B cell (primary cell): ENCODE measurements at regions not wholly inside any gene's neighbourhood (a gene's known extent, or its start where the extent isn't known, plus 50 kb on each side); places are given as distances from the start of the nearest gene placed in this dataset.

Experiments used
- ATAC-seq: fragments of 200-7000 bp; cut with Tn5 transposase; one replicate; pipeline ENCODE4 v1.10.0; 2021; ENCODE audit warnings: low read depth, mild to moderate bottlenecking, moderate number of reproducible peaks, moderate library complexity
- CTCF ChIA-PET: fragments of 350-600 bp; sonication (Branson Sonifier 250); formaldehyde crosslinking; loops from one replicate; lab custom pipeline; 2021; ENCODE audit warnings: antibody characterized with exemption, inconsistent platforms; lab: Charles Lee
- POLR2A ChIA-PET: fragments of 350-600 bp; sonication (Branson Sonifier 250); formaldehyde crosslinking; loops from one replicate; lab custom pipeline; 2021; ENCODE audit warnings: antibody characterized with exemption; lab: Charles Lee
- DNase-seq: peaks from one replicate; pipeline ENCODE4 v3.0.0; 2013
- H2AFZ ChIP-seq: 2 replicates; pipeline ENCODE4 v1.6.1; 2012; ENCODE audit warnings: mild to moderate bottlenecking, low read depth, low read length; ENCODE audit not compliant: insufficient read depth, poor library complexity, severe bottlenecking
- H3K27ac ChIP-seq, 2 donors: 1 replicate in 1 of 2; 2 replicates in 1 of 2; pipeline ENCODE4 v1.5.1; 2012 to 2013; ENCODE audit warnings: low read length in 2 of 2, mild to moderate bottlenecking in 2 of 2, moderate library complexity in 1 of 2
- H3K27me3 ChIP-seq, 4 experiments: fragments of 200-600 bp in 1 of 4; sonication (generic) in 1 of 4; replicated peaks in 1 of 4; 1 replicate in 2 of 4; 2 replicates in 2 of 4; pipeline versions ENCODE4 v1.6.1 to v1.7.0; 2013 to 2016; ENCODE audit warnings: low read length in 3 of 4, mild to moderate bottlenecking in 2 of 4, mixed read lengths in 1 of 4, moderate library complexity in 1 of 4; ENCODE audit not compliant: insufficient read depth in 4 of 4, control insufficient read depth in 3 of 4; ENCODE audit errors: control extremely low read depth in 1 of 4
- H3K36me3 ChIP-seq, 2 experiments: replicated peaks in 1 of 2; 1 replicate in 1 of 2; 2 replicates in 1 of 2; pipeline versions ENCODE4 v1.6.1 to v1.7.1; 2013; ENCODE audit warnings: low read length in 1 of 2; ENCODE audit not compliant: insufficient read depth in 2 of 2, control insufficient read depth in 1 of 2; ENCODE audit errors: control extremely low read depth in 1 of 2, extremely low read depth in 1 of 2
- H3K4me1 ChIP-seq, 2 donors: fragments of 200-600 bp in 1 of 2; sonication (generic) in 1 of 2; 1 replicate in 1 of 2; 2 replicates in 1 of 2; pipeline versions ENCODE4 v1.5.1 to v1.6.1; 2013 to 2017; ENCODE audit warnings: low read length in 2 of 2; ENCODE audit not compliant: control insufficient read depth in 2 of 2, insufficient read depth in 2 of 2
- H3K4me2 ChIP-seq: replicated peaks from 2 replicates; pipeline ENCODE3; 2012; ENCODE audit warnings: mild to moderate bottlenecking, low read depth, low read length; ENCODE audit not compliant: poor library complexity, severe bottlenecking
- H3K4me3 ChIP-seq, 5 experiments: fragments of 200-600 bp in 1 of 5; sonication (generic) in 1 of 5; 1 replicate in 3 of 5; 2 replicates in 2 of 5; pipeline versions ENCODE4 v1.5.1 to v1.7.0; 2011 to 2016; ENCODE audit warnings: low read length in 4 of 5, mild to moderate bottlenecking in 4 of 5, low read depth in 2 of 5, control low read depth in 1 of 5, moderate library complexity in 1 of 5; ENCODE audit not compliant: insufficient read depth in 1 of 5; ENCODE audit errors: control extremely low read depth in 1 of 5, extremely low read depth in 1 of 5
- H3K79me2 ChIP-seq: fragments of 200-600 bp; sonication (generic); one replicate; pipeline ENCODE4 v1.6.0; 2016; ENCODE audit warnings: low read length; ENCODE audit not compliant: control insufficient read depth, insufficient read depth
- H3K9ac ChIP-seq: fragments of 200-600 bp; sonication (generic); 2 replicates; pipeline ENCODE4 v1.6.1; 2017; ENCODE audit warnings: mild to moderate bottlenecking, low read length, moderate library complexity
- H3K9me3 ChIP-seq, 3 donors: one replicate each; pipeline versions ENCODE4 v1.6.1 to v1.7.1; 2013; ENCODE audit warnings: low read length in 2 of 3; ENCODE audit not compliant: control insufficient read depth in 2 of 3, insufficient read depth in 1 of 3; ENCODE audit errors: control extremely low read depth in 1 of 3
- H4K20me1 ChIP-seq: 2 replicates; pipeline ENCODE4 v1.6.0; 2012; ENCODE audit warnings: mild to moderate bottlenecking, low read length; ENCODE audit not compliant: insufficient read depth, control insufficient read depth, poor library complexity, severe bottlenecking
- H3K27ac Mint-ChIP-seq: one replicate; pipeline ENCODE4 v1.8.0; 2021; ENCODE audit warnings: mixed read lengths
- H3K27me3 Mint-ChIP-seq: one replicate; pipeline ENCODE4 v1.8.0; 2021; ENCODE audit warnings: mixed read lengths
- H3K4me1 Mint-ChIP-seq: one replicate; pipeline ENCODE4 v1.8.0; 2021; ENCODE audit warnings: mixed read lengths
- H3K4me3 Mint-ChIP-seq: one replicate; pipeline ENCODE4 v1.8.0; 2021; ENCODE audit warnings: mixed read lengths
- H3K9me3 Mint-ChIP-seq: one replicate; pipeline ENCODE4 v1.8.0; 2022; ENCODE audit warnings: mixed read lengths; ENCODE audit not compliant: insufficient read depth
- CTCF ChIP-seq: fragments of 200-600 bp; IDR thresholded peaks from one replicate; pipeline ENCODE4 v1.8.0; 2022; ENCODE audit warnings: antibody characterized with exemption, mild to moderate bottlenecking
- EZH2 ChIP-seq: IDR thresholded peaks from 2 replicates; pipeline ENCODE4 v1.6.1; 2012; ENCODE audit warnings: borderline replicate concordance, low read depth, mild to moderate bottlenecking, moderate library complexity, low read length; ENCODE audit not compliant: insufficient read depth, poor library complexity, severe bottlenecking
- WGBS: methylation state at CpG from one replicate; pipeline ENCODE4 v1.1.5; 2013; ENCODE audit warnings: missing lambda C conversion rate; ENCODE audit not compliant: insufficient coverage; 5-methylcytosine and 5-hydroxymethylcytosine counted together
- intact Hi-C: fragments of 100-400 bp; cut with micrococcal nuclease; formaldehyde crosslinking; loops from one replicate; pipeline ENCODE4 v1.10.0; 2022

- Histone ChIP-seq H4K20me1 (no peaks in the 10 kb centered on the region), H3K27me3 (no peaks in the 10 kb centered on the region), H3K36me3 (no peaks in the 10 kb centered on the region), H3K4me2 (no peak overlapping the region), H3K79me2 (no peaks in the 10 kb centered on the region), H2AFZ (no peak overlapping the region), H3K4me3 (no peak overlapping the region), H3K9me3 (no peaks in the 10 kb centered on the region), H3K4me1 (no peaks in the 10 kb centered on the region), H3K9ac (no peak overlapping the region), H3K27ac (no peak overlapping the region)
- ATAC-seq (no peak), DNase-seq (no peak)
- TF ChIP-seq CTCF: no peak
- TF ChIP-seq EZH2: no peak
- Mint-ChIP-seq H3K9me3 (no peaks in the 10 kb centered on the region), H3K4me3 (no peak overlapping the region), H3K27ac (no peak overlapping the region), H3K4me1 (no peaks in the 10 kb centered on the region), H3K27me3 (no peaks in the 10 kb centered on the region)
- intact Hi-C loops: no loop called here
- CTCF ChIA-PET: no interaction called here
- POLR2A ChIA-PET: no interaction called here
- WGBS: 76% methylated on average over 8 of the region's 8 CpGs
Observed at GRCh38 chr1:229217716-229218115, 53.2 kb upstream of the RAB4A start.

- no peak overlapping the region for H3K27ac Mint-ChIP-seq
- ATAC-seq (no peak), DNase-seq (no peak)
- Histone ChIP-seq H3K79me2 (no peaks in the 10 kb centered on the region), H3K36me3 (no peaks in the 10 kb centered on the region), H3K9ac (no peak overlapping the region), H3K4me2 (no peak overlapping the region), H4K20me1 (no peaks in the 10 kb centered on the region), H3K4me1 (no peaks in the 10 kb centered on the region), H3K27me3 (no peaks in the 10 kb centered on the region), H3K4me3 (no peak overlapping the region), H3K27ac (no peak overlapping the region), H2AFZ (no peak overlapping the region), H3K9me3 (no peaks in the 10 kb centered on the region)
- intact Hi-C loops: no loop called here
- H3K4me1 Mint-ChIP-seq: no peaks in the 10 kb centered on the region
- H3K9me3 Mint-ChIP-seq: no peaks in the 10 kb centered on the region
- ChIA-PET CTCF (interaction anchor here (1.1 kb wide), 1 partner anchor 11 kb away, joined by 3 read pairs; no protein-coding TSS in a partner anchor), POLR2A (no interaction called here)
- no CpG with 5 or more reads among the region's 1 CpG for WGBS
- H3K4me3 Mint-ChIP-seq: no peak overlapping the region
- TF ChIP-seq CTCF (no peak), EZH2 (no peak)
- no peaks in the 10 kb centered on the region for H3K27me3 Mint-ChIP-seq
Observed at GRCh38 chr1:229218612-229219025, 52.3 kb upstream of the RAB4A start.
